IMR-90 (cell line): ENCODE measurements at regions not wholly inside any gene's neighbourhood (a gene's known extent, or its start where the extent isn't known, plus 50 kb on each side); places are given as distances from the start of the nearest gene placed in this dataset.

ENCODE experiments used
- CHD1 ChIP-seq: IDR thresholded peaks from 2 replicates; pipeline ENCODE4 v1.6.1; 2012; ENCODE audit warnings: low read depth, low read length, improper control_type of control experiment
- CTCF ChIP-seq: conservative IDR thresholded peaks from 2 replicates; pipeline ENCODE4 v1.5.1; 2012; ENCODE audit warnings: mild to moderate bottlenecking, low read depth, low read length, improper control_type of control experiment
- FOS ChIP-seq: fragments of 150-350 bp; IDR thresholded peaks from 2 replicates; pipeline ENCODE4 v1.6.1; 2016; ENCODE audit warnings: low read depth, low read length
- MXI1 ChIP-seq: IDR thresholded peaks from 2 replicates; pipeline ENCODE4 v1.6.1; 2012; ENCODE audit warnings: low read depth, mild to moderate bottlenecking, low read length, moderate library complexity, borderline replicate concordance
- POLR2A ChIP-seq: IDR thresholded peaks from 2 replicates; pipeline ENCODE4 v1.6.1; 2012; ENCODE audit warnings: mild to moderate bottlenecking, low read depth, low read length
- RAD21 ChIP-seq: IDR thresholded peaks from 2 replicates; pipeline ENCODE4 v1.6.1; 2012; ENCODE audit warnings: low read length, improper control_type of control experiment
- RCOR1 ChIP-seq: IDR thresholded peaks from 2 replicates; pipeline ENCODE4 v1.6.1; 2012; ENCODE audit warnings: mild to moderate bottlenecking, low read length, improper control_type of control experiment; ENCODE audit not compliant: insufficient replicate concordance
- RFX5 ChIP-seq: IDR thresholded peaks from 2 replicates; pipeline ENCODE4 v1.8.0; 2012; ENCODE audit warnings: low read depth, mild to moderate bottlenecking, low read length, moderate library complexity

GRCh38 chr18:11487390-11487789 is 122.0 kb upstream of the SLC35G4 start:
- TF ChIP-seq RCOR1 (no peak), POLR2A (no peak), CTCF (no peak), CHD1 (no peak), RFX5 (no peak), RAD21 (no peak), FOS (no peak), MXI1 (no peak)
